Body of pancreas (tissue), 4 donors: ENCODE measurements at regions not wholly inside any gene's neighbourhood (a gene's known extent, or its start where the extent isn't known, plus 50 kb on each side); places are given as distances from the start of the nearest gene placed in this dataset.

ENCODE experiments used
- ATAC-seq: fragments of 150-250 bp; one replicate; pipeline ENCODE4 v1.9.1; 2016
- DNase-seq, 4 donors: peaks; one replicate each; pipeline ENCODE4 v3.0.0-alpha.2; 2019
- H3K27ac ChIP-seq, 4 donors: fragments of 200-600 bp; sonication (generic); 1 replicate in 3 of 4; 2 replicates in 1 of 4; pipeline versions ENCODE4 v1.5.1 to v1.6.1; 2016 to 2019; ENCODE audit warnings: mild to moderate bottlenecking in 1 of 4, mixed read lengths in 1 of 4, moderate library complexity in 1 of 4
- H3K27me3 ChIP-seq, 2 donors: fragments of 200-600 bp; sonication (generic); one replicate each; pipeline ENCODE4 v1.6.0; 2016; ENCODE audit warnings: mild to moderate bottlenecking in 1 of 2
- H3K36me3 ChIP-seq, 2 donors: fragments of 200-600 bp; sonication (generic); replicated peaks in 1 of 2; 2 replicates each; pipeline ENCODE4 v1.5.1; 2016; ENCODE audit warnings: low read depth in 2 of 2; ENCODE audit not compliant: insufficient read depth in 1 of 2
- H3K4me1 ChIP-seq: fragments of 200-600 bp; sonication (generic); one replicate; pipeline ENCODE4 v1.6.0; 2016
- H3K4me3 ChIP-seq, 2 donors: fragments of 200-600 bp; sonication (generic); 1 replicate in 1 of 2; 2 replicates in 1 of 2; pipeline ENCODE4 v1.5.1; 2016 to 2019
- H3K9me3 ChIP-seq, 3 donors: fragments of 200-600 bp; sonication (generic); 1 replicate in 2 of 3; 2 replicates in 1 of 3; pipeline ENCODE4 v1.5.1; 2016
- POLR2A ChIP-seq, 3 donors: fragments of 450-650 bp; IDR thresholded peaks; one replicate each; pipeline ENCODE4 v1.6.1; 2016; ENCODE audit warnings: antibody characterized with exemption in 3 of 3, mild to moderate bottlenecking in 2 of 3
- WGBS, 2 donors: methylation state at CpG; one replicate each; pipeline ENCODE4 v1.1.5; 2017; 5-methylcytosine and 5-hydroxymethylcytosine counted together
- intact Hi-C: fragments of 100-400 bp; cut with DNase I; formaldehyde crosslinking; loops from one replicate; pipeline ENCODE4 v1.15.1; 2023
- TF ChIP-seq, protein P1 (sequence below), 7 experiments: fragments of 450-650 bp in 4 of 7; fragments of 200-600 bp in 3 of 7; sonication (generic) in 3 of 7; IDR thresholded peaks; one replicate each; pipeline ENCODE4 v1.5.1; 2016 to 2019; ENCODE audit warnings: antibody characterized with exemption in 7 of 7

DNA sequence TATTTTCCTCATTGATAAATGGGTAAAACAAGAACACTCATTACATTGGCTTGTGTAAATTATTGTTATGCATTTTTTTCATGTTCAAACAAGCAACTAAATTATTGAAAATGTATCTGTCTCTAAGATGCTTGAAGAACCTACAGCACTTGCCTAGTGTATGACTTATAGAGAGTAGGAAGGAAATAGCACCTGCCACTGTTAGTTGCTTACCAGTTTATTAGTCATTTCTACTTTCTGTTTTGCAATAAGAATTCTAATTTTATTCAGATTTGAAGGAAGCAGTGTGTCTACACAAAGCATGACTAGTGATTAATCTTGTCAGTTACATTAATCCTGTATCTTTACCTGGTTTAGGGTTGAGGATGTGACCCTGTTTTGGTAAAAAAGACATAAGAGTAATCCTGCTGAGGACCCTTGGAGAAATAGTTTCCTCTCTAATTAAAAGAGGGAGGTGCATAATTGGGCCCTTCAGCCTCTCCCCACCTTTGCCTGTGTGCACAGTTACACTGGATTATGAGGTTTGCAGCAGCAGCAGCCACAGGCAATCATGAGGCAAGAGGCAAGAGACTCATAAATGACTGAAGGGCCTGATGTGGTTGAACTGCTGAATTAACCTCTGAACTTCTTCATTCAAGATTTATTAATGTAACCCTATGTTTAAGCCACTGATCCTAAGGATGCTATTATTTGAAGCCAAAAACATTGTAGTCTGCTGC, 1202.1 kb downstream of the ADGRL3 start:
- Histone ChIP-seq H3K36me3 (no peaks in the 10 kb centered on the region), H3K4me3 (no peak overlapping the region), H3K27me3 (no peaks in the 10 kb centered on the region), H3K4me1 (no peaks in the 10 kb centered on the region), H3K9me3 (no peaks in the 10 kb centered on the region), H3K27ac (no peak overlapping the region)
- no peak for ATAC-seq
- no peak for DNase-seq
- intact Hi-C loops: no loop called here
- TF ChIP-seq POLR2A (IDR thresholded peaks at IDR 0.05): no peak
- TF ChIP-seq, protein P1, sequence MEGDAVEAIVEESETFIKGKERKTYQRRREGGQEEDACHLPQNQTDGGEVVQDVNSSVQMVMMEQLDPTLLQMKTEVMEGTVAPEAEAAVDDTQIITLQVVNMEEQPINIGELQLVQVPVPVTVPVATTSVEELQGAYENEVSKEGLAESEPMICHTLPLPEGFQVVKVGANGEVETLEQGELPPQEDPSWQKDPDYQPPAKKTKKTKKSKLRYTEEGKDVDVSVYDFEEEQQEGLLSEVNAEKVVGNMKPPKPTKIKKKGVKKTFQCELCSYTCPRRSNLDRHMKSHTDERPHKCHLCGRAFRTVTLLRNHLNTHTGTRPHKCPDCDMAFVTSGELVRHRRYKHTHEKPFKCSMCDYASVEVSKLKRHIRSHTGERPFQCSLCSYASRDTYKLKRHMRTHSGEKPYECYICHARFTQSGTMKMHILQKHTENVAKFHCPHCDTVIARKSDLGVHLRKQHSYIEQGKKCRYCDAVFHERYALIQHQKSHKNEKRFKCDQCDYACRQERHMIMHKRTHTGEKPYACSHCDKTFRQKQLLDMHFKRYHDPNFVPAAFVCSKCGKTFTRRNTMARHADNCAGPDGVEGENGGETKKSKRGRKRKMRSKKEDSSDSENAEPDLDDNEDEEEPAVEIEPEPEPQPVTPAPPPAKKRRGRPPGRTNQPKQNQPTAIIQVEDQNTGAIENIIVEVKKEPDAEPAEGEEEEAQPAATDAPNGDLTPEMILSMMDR (IDR thresholded peaks at IDR 0.05): no peak

DNA sequence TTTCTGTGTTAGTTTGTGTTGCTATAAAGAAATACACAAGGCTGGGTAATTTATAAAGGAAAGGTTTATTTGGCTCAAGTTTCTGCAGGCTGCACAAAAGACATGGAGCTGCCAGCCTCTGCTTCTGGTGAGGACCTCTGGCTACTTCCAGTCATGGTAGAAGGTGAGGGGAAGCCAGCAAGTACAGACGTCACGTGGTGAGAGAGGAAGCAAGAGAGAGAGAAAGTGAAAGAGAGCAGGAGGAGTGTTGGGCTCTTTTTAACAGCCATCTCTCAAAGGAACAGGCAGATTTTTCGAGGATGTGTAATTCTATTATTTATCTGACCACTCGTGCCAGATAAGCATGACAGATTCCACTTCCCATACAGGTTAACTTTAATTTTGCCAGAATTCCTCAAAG, 1199.1 kb downstream of the ADGRL3 start:
- DNase-seq (no peak), ATAC-seq (no peak)
- no peak overlapping the region for H3K4me3 ChIP-seq
- WGBS, 2 donors: 15 to 22% methylated on average over 4 of the region's 4 CpGs
- H3K9me3 ChIP-seq: no peaks in the 10 kb centered on the region
- intact Hi-C loops: no loop called here
- no peak for TF ChIP-seq POLR2A (IDR thresholded peaks at IDR 0.05)
- TF ChIP-seq, protein P1 (IDR thresholded peaks at IDR 0.05): no peak
- no peak overlapping the region for H3K27ac ChIP-seq
- H3K36me3 ChIP-seq: no peaks in the 10 kb centered on the region
- no peaks in the 10 kb centered on the region for H3K27me3 ChIP-seq
- H3K4me1 ChIP-seq: no peaks in the 10 kb centered on the region

DNA sequence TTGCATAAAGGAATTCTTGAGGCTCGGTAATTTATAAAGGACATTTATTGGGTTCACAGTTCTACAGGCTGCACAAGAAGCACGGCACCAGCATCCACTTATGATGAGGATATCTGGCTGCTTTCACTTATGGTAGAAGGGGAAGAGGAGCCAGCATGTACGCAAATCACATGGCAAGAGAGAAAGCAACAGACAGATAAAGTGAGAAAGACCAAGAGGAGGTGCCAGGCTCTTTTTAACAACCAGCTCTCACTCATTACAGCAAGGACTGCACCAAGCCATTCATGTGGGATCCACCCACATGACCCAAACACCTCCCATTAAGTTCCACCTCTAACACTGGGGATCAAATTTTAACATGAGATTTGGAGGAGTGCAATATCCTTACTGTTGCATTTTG, 1198.2 kb downstream of the ADGRL3 start:
- Histone ChIP-seq H3K4me3 (no peak overlapping the region), H3K9me3 (no peaks in the 10 kb centered on the region), H3K27ac (no peak overlapping the region), H3K27me3 (no peaks in the 10 kb centered on the region), H3K36me3 (no peaks in the 10 kb centered on the region), H3K4me1 (no peaks in the 10 kb centered on the region)
- TF ChIP-seq, protein P1 (IDR thresholded peaks at IDR 0.05): no peak
- no peak for TF ChIP-seq POLR2A (IDR thresholded peaks at IDR 0.05)
- ATAC-seq (no peak), DNase-seq (no peak)
- 68 to 69% methylated on average over 3 of the region's 3 CpGs for WGBS, 2 donors
- intact Hi-C loops: no loop called here

DNA sequence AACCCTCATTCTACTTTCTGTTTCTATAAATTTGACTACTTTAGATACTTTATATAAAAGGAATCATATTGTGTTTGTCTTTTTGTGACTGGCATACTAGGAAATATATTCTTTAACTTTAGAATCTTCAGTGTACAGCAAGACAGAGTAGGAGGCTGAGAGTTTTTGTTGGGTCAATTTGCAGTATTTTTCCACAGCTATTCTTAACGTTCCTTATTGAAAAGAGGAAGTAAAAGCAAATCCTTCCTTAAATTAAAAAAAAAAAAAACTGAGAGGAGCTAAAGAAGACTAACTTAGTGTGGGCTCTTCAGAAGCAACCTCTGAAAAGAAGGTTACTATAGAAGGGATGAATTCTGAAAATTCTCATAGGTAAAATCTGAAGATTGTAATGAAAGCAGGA, 1194.6 kb downstream of the ADGRL3 start:
- H3K36me3 ChIP-seq: no peaks in the 10 kb centered on the region
- H3K27me3 ChIP-seq: no peaks in the 10 kb centered on the region
- ATAC-seq: no peak
- DNase-seq: no peak
- intact Hi-C loops: no loop called here
- H3K9me3 ChIP-seq: no peaks in the 10 kb centered on the region
- no peaks in the 10 kb centered on the region for H3K4me1 ChIP-seq
- no peak for TF ChIP-seq POLR2A (IDR thresholded peaks at IDR 0.05)
- TF ChIP-seq, protein P1 (IDR thresholded peaks at IDR 0.05): no peak
- H3K27ac ChIP-seq: no peak overlapping the region
- 9 to 19% methylated on average over 1 of the region's 1 CpG for WGBS, 2 donors
- no peak overlapping the region for H3K4me3 ChIP-seq

DNA sequence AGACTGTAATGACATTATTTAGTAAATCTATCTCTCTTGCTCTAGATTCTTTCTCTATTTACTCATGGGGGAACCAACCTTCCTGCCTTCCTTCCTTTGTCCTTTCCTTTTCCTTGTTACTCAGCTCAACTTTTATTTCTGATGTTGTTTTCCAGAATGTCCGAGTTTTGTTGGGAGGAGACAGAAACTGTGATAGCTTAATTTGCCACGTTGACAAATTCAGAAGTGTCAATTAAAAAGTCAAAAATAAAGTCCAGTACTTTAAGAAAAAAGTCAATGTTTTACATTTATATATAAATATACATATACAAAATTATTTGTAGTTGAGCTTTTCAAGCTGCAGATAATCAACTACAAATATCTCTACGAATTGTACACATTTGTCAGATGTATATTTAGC, 1187.7 kb downstream of the ADGRL3 start:
- ATAC-seq (no peak), DNase-seq (no peak)
- no peak overlapping the region for H3K27ac ChIP-seq
- no peak for TF ChIP-seq POLR2A (IDR thresholded peaks at IDR 0.05)
- TF ChIP-seq, protein P1 (IDR thresholded peaks at IDR 0.05): no peak
- no peak overlapping the region for H3K4me3 ChIP-seq
- H3K27me3 ChIP-seq: no peaks in the 10 kb centered on the region
- 39 to 47% methylated on average over 3 of the region's 3 CpGs for WGBS, 2 donors
- H3K9me3 ChIP-seq: no peaks in the 10 kb centered on the region
- intact Hi-C loops: no loop called here
- no peaks in the 10 kb centered on the region for H3K36me3 ChIP-seq
- H3K4me1 ChIP-seq: no peaks in the 10 kb centered on the region
